HG02852 (cell line): ENCODE measurements at regions not wholly inside any gene's neighbourhood (a gene's known extent, or its start where the extent isn't known, plus 50 kb on each side); places are given as distances from the start of the nearest gene placed in this dataset.
"Not testable (repeated sequence)": the region's sequence is repeated elsewhere in the genome, so short reads cannot be mapped to it uniquely, and the experiment has no call there.

Source experiments
- ATAC-seq: cut with Tn5 transposase; IDR thresholded peaks from one replicate; pipeline ENCODE4 v1.9.1; 2021; ENCODE audit warnings: mild to moderate bottlenecking, moderate library complexity; ENCODE audit not compliant: unreplicated experiment

GRCh38 chr6:79431537-79431933, 105.7 kb downstream of the LCA5 start:
- no peak for ATAC-seq

- no peak for ATAC-seq
Measured at GRCh38 chr6:79430913-79431536, 106.2 kb downstream of the LCA5 start.

GRCh38 chr6:79427721-79428120, 109.5 kb downstream of the LCA5 start:
- ATAC-seq = no peak

- no peak for ATAC-seq
Measured at GRCh38 chr6:79426625-79427278, 110.5 kb downstream of the LCA5 start.

GRCh38 chr6:79425589-79426311, 111.5 kb downstream of the LCA5 start:
- ATAC-seq = no peak

GRCh38 chr6:79423216-79423615, 114.0 kb downstream of the LCA5 start:
- ATAC-seq = no peak

- no peak for ATAC-seq
Measured at GRCh38 chr6:79422666-79423065, 114.6 kb downstream of the LCA5 start.

- ATAC-seq = peak; percentile 72
Measured at GRCh38 chr6:79421707-79422484, 115.3 kb downstream of the LCA5 start.

GRCh38 chr6:79421001-79421411, 116.2 kb downstream of the LCA5 start:
- ATAC-seq = no peak

GRCh38 chr6:79420054-79420453, 117.2 kb downstream of the LCA5 start:
- ATAC-seq = peak; percentile 49

- ATAC-seq = no peak
Measured at GRCh38 chr6:79416931-79417330, 120.3 kb downstream of the LCA5 start.

GRCh38 chr6:79413562-79414002, 123.6 kb downstream of the LCA5 start:
- no peak for ATAC-seq

GRCh38 chr6:79410806-79411205, 126.4 kb downstream of the LCA5 start:
- no peak for ATAC-seq

GRCh38 chr6:79408256-79408974, 128.8 kb downstream of the LCA5 start:
- no peak for ATAC-seq

GRCh38 chr6:79404677-79405076, 132.6 kb downstream of the LCA5 start:
- ATAC-seq = no peak

- ATAC-seq = no peak
Measured at GRCh38 chr6:79404261-79404660, 133.0 kb downstream of the LCA5 start.

- ATAC-seq = no peak
Measured at GRCh38 chr6:79403563-79403962, 133.7 kb downstream of the LCA5 start.

GRCh38 chr6:79403086-79403485, 134.1 kb downstream of the LCA5 start:
- no peak for ATAC-seq

GRCh38 chr6:79399499-79399898, 137.7 kb downstream of the LCA5 start:
- no peak for ATAC-seq

- ATAC-seq = not testable (repeated sequence)
Measured at GRCh38 chr6:79398617-79399016, 138.6 kb downstream of the LCA5 start.

- no peak for ATAC-seq
Measured at GRCh38 chr6:79396625-79397024, 140.6 kb downstream of the LCA5 start.
